HG03060 (cell line): ENCODE measurements at regions not wholly inside any gene's neighbourhood (a gene's known extent, or its start where the extent isn't known, plus 50 kb on each side); places are given as distances from the start of the nearest gene placed in this dataset.
"Not testable (repeated sequence)": the region's sequence is repeated elsewhere in the genome, so short reads cannot be mapped to it uniquely, and the experiment has no call there.

Experiments
- ATAC-seq: cut with Tn5 transposase; IDR thresholded peaks from one replicate; pipeline ENCODE4 v1.9.1; 2021; ENCODE audit warnings: low read depth, moderate number of reproducible peaks; ENCODE audit not compliant: unreplicated experiment

GRCh38 chr6:90463359-90463758, 123.5 kb downstream of the MAP3K7 start:
- no peak for ATAC-seq

- ATAC-seq: no peak
Observed at GRCh38 chr6:90462102-90462501, 124.8 kb downstream of the MAP3K7 start.

GRCh38 chr6:90461383-90461782, 125.5 kb downstream of the MAP3K7 start:
- ATAC-seq: no peak

- ATAC-seq: no peak
Observed at GRCh38 chr6:90460051-90460450, 126.8 kb downstream of the MAP3K7 start.

GRCh38 chr6:90459225-90459758, 127.6 kb downstream of the MAP3K7 start:
- ATAC-seq: no peak

- ATAC-seq: no peak
Observed at GRCh38 chr6:90458353-90459224, 128.3 kb downstream of the MAP3K7 start.

GRCh38 chr6:90457867-90458259, 129.0 kb downstream of the MAP3K7 start:
- ATAC-seq: no peak

GRCh38 chr6:90456997-90457866, 129.6 kb downstream of the MAP3K7 start:
- ATAC-seq: not testable (repeated sequence)

- no peak for ATAC-seq
Observed at GRCh38 chr6:90456001-90456400, 130.9 kb downstream of the MAP3K7 start.

- no peak for ATAC-seq
Observed at GRCh38 chr6:90454836-90455427, 131.9 kb downstream of the MAP3K7 start.

- ATAC-seq: no peak
Observed at GRCh38 chr6:90450268-90450953, 136.5 kb downstream of the MAP3K7 start.

GRCh38 chr6:90449311-90449710, 137.6 kb downstream of the MAP3K7 start:
- no peak for ATAC-seq

- ATAC-seq: no peak
Observed at GRCh38 chr6:90448836-90449235, 138.0 kb downstream of the MAP3K7 start.

- no peak for ATAC-seq
Observed at GRCh38 chr6:90446164-90446563, 140.7 kb downstream of the MAP3K7 start.

- ATAC-seq: no peak
Observed at GRCh38 chr6:90445533-90446108, 141.3 kb downstream of the MAP3K7 start.

GRCh38 chr6:90444160-90444714, 142.6 kb downstream of the MAP3K7 start:
- no peak for ATAC-seq

- no peak for ATAC-seq
Observed at GRCh38 chr6:90442366-90442765, 144.5 kb downstream of the MAP3K7 start.

- ATAC-seq: no peak
Observed at GRCh38 chr6:90440586-90441283, 144.1 kb upstream of the BACH2 start.

- ATAC-seq: no peak
Observed at GRCh38 chr6:90439586-90439985, 142.9 kb upstream of the BACH2 start.
